A549 (cell line): ENCODE measurements at regions not wholly inside any gene's neighbourhood (a gene's known extent, or its start where the extent isn't known, plus 50 kb on each side); places are given as distances from the start of the nearest gene placed in this dataset.

Experiments used
- ATAC-seq, 2 experiments: fragments of 200-7000 bp in 1 of 2; fragments of >200 bp in 1 of 2; cut with Nextera tagmentation in 1 of 2; cut with Tn5 transposase in 1 of 2; 3 replicates each; pipeline versions ENCODE4 v1.8.0 to v1.9.1; 2018 to 2020; ENCODE audit warnings: mild to moderate bottlenecking in 1 of 2, moderate library complexity in 1 of 2
- CTCF ChIA-PET: fragments of 300-600 bp; sonication (Branson Sonifier 250); formaldehyde crosslinking; extraction: SDS; loops from one replicate; lab custom pipeline; 2021; ENCODE audit warnings: antibody characterized with exemption, inconsistent platforms; lab: Yijun Ruan, JAX
- POLR2A ChIA-PET: fragments of 350-600 bp; formaldehyde crosslinking; extraction: SDS; loops from one replicate; lab custom pipeline; 2021; ENCODE audit warnings: antibody characterized with exemption, inconsistent platforms; lab: Yijun Ruan, JAX
- DNase-seq, 2 experiments: peaks; one replicate each; pipeline versions ENCODE4 v3.0.0 to v3.0.0-alpha.2; 2011 to 2016; ENCODE audit warnings: low read depth in 1 of 2, low spot score in 1 of 2
- FAIRE-seq: peaks from 2 replicates; lab custom pipeline; 2011; peaks lifted over from hg19 to GRCh38; lab: Jason Lieb, UNC
- H3K27ac ChIP-seq, 2 experiments: fragments of >200 bp; sonication (Bioruptor Twin); formaldehyde crosslinking; 3 replicates each; pipeline ENCODE4 v1.5.1; 2016 to 2017
- H3K4me1 ChIP-seq: fragments of >200 bp; sonication (Bioruptor Twin); formaldehyde crosslinking; 3 replicates; pipeline ENCODE4 v1.6.1; 2016
- H3K4me2 ChIP-seq: fragments of >200 bp; sonication (Bioruptor Twin); formaldehyde crosslinking; 3 replicates; pipeline ENCODE4 v1.6.1; 2016
- H3K4me3 ChIP-seq: fragments of >200 bp; sonication (Bioruptor Twin); formaldehyde crosslinking; 3 replicates; pipeline ENCODE4 v1.5.1; 2016
- H3K9me3 ChIP-seq: fragments of >200 bp; sonication (Bioruptor Twin); formaldehyde crosslinking; 3 replicates; pipeline ENCODE4 v1.6.1; 2016
- BCL3 ChIP-seq: fragments of >200 bp; sonication (Bioruptor Twin); formaldehyde crosslinking; IDR thresholded peaks from 3 replicates; pipeline ENCODE4 v1.6.1; 2016
- CBX2 ChIP-seq: fragments of 200-600 bp; sonication (generic); IDR thresholded peaks from 2 replicates; pipeline ENCODE4 v1.6.1; 2016; ENCODE audit warnings: low read depth, mild to moderate bottlenecking, borderline replicate concordance
- CBX8 ChIP-seq: fragments of 200-600 bp; sonication (generic); IDR thresholded peaks from 2 replicates; pipeline ENCODE4 v1.6.1; 2016
- CHD4 ChIP-seq: fragments of 200-600 bp; sonication (generic); IDR thresholded peaks from 2 replicates; pipeline ENCODE4 v1.6.1; 2016; ENCODE audit warnings: antibody characterized with exemption, mild to moderate bottlenecking, borderline replicate concordance
- EHF ChIP-seq: fragments of 250-450 bp; sonication (Bioruptor Pico); IDR thresholded peaks from 2 replicates; pipeline ENCODE4 v1.5.0; 2020; ENCODE audit warnings: mild to moderate bottlenecking
- EHMT2 ChIP-seq: fragments of 200-600 bp; sonication (generic); IDR thresholded peaks from 2 replicates; pipeline ENCODE4 v1.6.1; 2016; ENCODE audit warnings: antibody characterized with exemption, low read depth, mild to moderate bottlenecking, moderate library complexity
- FOSB ChIP-seq: fragments of 250-450 bp; sonication (Bioruptor Pico); IDR thresholded peaks from 2 replicates; pipeline ENCODE4 v1.5.0; 2020; ENCODE audit warnings: mild to moderate bottlenecking, moderate library complexity
- FOXS1 ChIP-seq: fragments of 250-450 bp; sonication (Bioruptor Pico); IDR thresholded peaks from 2 replicates; pipeline ENCODE4 v1.5.0; 2020; ENCODE audit warnings: mild to moderate bottlenecking, moderate library complexity
- HDAC2 ChIP-seq: fragments of 200-600 bp; sonication (generic); IDR thresholded peaks from 2 replicates; pipeline ENCODE4 v1.6.1; 2016
- HES2 ChIP-seq: fragments of >200 bp; sonication (Bioruptor Twin); formaldehyde crosslinking; IDR thresholded peaks from 2 replicates; pipeline ENCODE4 v1.6.1; 2016
- HOXA7 ChIP-seq: fragments of 250-450 bp; sonication (Bioruptor Pico); IDR thresholded peaks from 2 replicates; pipeline ENCODE4 v1.5.0; 2020; ENCODE audit warnings: mild to moderate bottlenecking, moderate library complexity
- JUN ChIP-seq, 2 experiments: fragments of >200 bp; sonication (Bioruptor Twin); formaldehyde crosslinking; IDR thresholded peaks; 2 replicates in 1 of 2; 3 replicates in 1 of 2; pipeline ENCODE4 v1.6.1; 2016 to 2017
- JUNB ChIP-seq: fragments of >200 bp; sonication (Bioruptor Twin); formaldehyde crosslinking; IDR thresholded peaks from 2 replicates; pipeline ENCODE4 v1.6.1; 2016
- KDM1A ChIP-seq: fragments of 200-600 bp; sonication (generic); IDR thresholded peaks from 2 replicates; pipeline ENCODE4 v1.6.1; 2016; ENCODE audit warnings: low read depth, mild to moderate bottlenecking
- MAX ChIP-seq: IDR thresholded peaks from 2 replicates; pipeline ENCODE4 v1.6.1; 2012
- MYC ChIP-seq: IDR thresholded peaks from 2 replicates; pipeline ENCODE4 v1.6.1; 2012; ENCODE audit warnings: mild to moderate bottlenecking, inconsistent platforms, low read length, improper control_type of control experiment, borderline replicate concordance
- POLR2A ChIP-seq: IDR thresholded peaks from 2 replicates; pipeline ENCODE4 v1.6.1; 2012; ENCODE audit warnings: mild to moderate bottlenecking, low read length
- RAD21 ChIP-seq, 2 experiments: fragments of >200 bp in 1 of 2; sonication (Bioruptor Twin) in 1 of 2; formaldehyde crosslinking in 1 of 2; IDR thresholded peaks in 1 of 2; conservative IDR thresholded peaks in 1 of 2; 2 replicates in 1 of 2; 3 replicates in 1 of 2; pipeline ENCODE4 v1.6.1; 2012 to 2018; ENCODE audit warnings: inconsistent platforms in 1 of 2
- RARB ChIP-seq: fragments of 250-450 bp; sonication (Bioruptor Pico); IDR thresholded peaks from 2 replicates; pipeline ENCODE4 v1.8.0; 2021; ENCODE audit warnings: mild to moderate bottlenecking, moderate library complexity
- RFX5 ChIP-seq: fragments of 450-650 bp; IDR thresholded peaks from 2 replicates; pipeline ENCODE4 v1.7.1; 2014; ENCODE audit warnings: antibody characterized with exemption, mild to moderate bottlenecking, moderate library complexity
- RNF2 ChIP-seq: fragments of 200-600 bp; sonication (generic); IDR thresholded peaks from 2 replicates; pipeline ENCODE4 v1.6.1; 2016; ENCODE audit warnings: low read depth, mild to moderate bottlenecking, antibody characterized with exemption, moderate library complexity, borderline replicate concordance
- SMC3 ChIP-seq: fragments of >200 bp; sonication (Bioruptor Twin); formaldehyde crosslinking; IDR thresholded peaks from 3 replicates; pipeline ENCODE4 v1.6.1; 2018; ENCODE audit warnings: inconsistent platforms
- ZC3H11A ChIP-seq: fragments of 450-650 bp; IDR thresholded peaks from 2 replicates; pipeline ENCODE4 v1.6.1; 2014; ENCODE audit warnings: antibody characterized with exemption, mild to moderate bottlenecking
- ZFP36 ChIP-seq: fragments of 450-650 bp; IDR thresholded peaks from 2 replicates; pipeline ENCODE4 v1.6.1; 2014; ENCODE audit warnings: borderline replicate concordance; ENCODE audit not compliant: partially characterized antibody
- WGBS: methylation state at CpG from one replicate; pipeline ENCODE4 v1.1.6; 2017; ENCODE audit errors: missing lambda C conversion rate; 5-methylcytosine and 5-hydroxymethylcytosine counted together
- TF ChIP-seq, protein P1 (sequence below): IDR thresholded peaks from 2 replicates; pipeline ENCODE4 v1.6.1; 2012; ENCODE audit warnings: low read depth, borderline replicate concordance
- TF ChIP-seq, protein P2 (sequence below): fragments of 250-450 bp; sonication (Bioruptor Pico); IDR thresholded peaks from 2 replicates; pipeline ENCODE4 v1.5.0; 2020; ENCODE audit warnings: low read depth, mild to moderate bottlenecking, moderate library complexity

DNA sequence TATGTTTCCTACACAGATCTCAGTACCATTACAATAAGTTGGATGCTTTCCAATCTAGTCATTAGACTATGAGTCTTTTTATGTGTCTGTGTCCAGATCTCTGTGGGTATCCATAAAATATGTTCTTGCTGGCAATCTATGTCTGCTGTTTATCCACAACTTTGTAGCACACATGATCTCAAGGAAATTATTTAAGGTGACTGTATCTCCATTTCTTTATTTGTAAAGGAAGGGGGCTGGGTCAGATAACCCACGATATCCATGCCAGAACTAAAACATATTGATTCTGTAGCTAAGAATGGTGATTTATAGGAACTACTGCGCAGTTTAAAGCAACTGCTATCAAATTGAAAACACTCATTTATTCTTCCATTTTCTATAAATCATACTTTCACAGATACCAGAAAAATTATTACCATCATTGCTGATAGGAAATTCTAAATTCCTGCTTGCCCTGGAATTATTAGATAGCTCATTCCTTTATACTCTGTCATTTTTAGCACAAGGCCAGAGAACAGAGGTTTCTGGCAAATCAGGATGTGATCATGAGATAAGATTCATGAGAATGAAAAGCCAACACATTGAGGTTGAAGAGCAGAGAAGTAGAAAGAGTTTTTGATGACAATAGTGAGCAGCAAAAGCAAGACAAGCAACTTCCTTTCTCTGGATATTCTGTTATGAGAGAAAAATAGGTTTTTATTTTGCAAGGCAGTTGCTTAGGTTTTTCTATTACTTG is 851.4 kb upstream of the CITED2 start:
- no peak for TF ChIP-seq ZFP36
- TF ChIP-seq BCL3, result no peak
- no peak for TF ChIP-seq HES2
- Histone ChIP-seq H3K27ac (no peak overlapping the region), H3K9me3 (no peaks in the 10 kb centered on the region; the same call in 2 of the 3 replicates), H3K4me2 (no peak overlapping the region), H3K4me1 (no peaks in the 10 kb centered on the region), H3K4me3 (no peak overlapping the region)
- POLR2A ChIA-PET, result no interaction called here
- CTCF ChIA-PET, result no interaction called here
- DNase-seq (no peak), ATAC-seq (no peak), FAIRE-seq (no peak)
- 50% methylated on average over 2 of the region's 2 CpGs for WGBS

DNA sequence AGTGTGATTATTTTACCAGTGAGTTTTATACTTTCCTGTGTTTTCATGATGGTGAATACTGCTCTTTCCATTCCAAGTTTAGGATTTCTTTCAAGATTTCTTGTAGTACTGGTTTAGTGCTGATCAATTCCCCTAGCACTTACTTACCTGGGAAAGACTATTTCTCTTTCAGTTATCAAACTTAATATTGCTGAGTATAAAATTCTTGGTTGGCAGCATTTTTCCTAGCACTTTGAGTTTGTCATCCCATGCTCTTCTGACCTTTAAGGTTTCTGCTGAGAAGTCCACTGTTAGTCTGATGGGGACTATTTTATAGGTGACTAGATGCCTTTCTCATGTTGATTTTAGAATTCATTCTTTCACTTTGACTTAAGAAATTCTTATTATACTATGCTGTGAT is 842.8 kb upstream of the CITED2 start:
- ChIA-PET CTCF (no interaction called here), POLR2A (no interaction called here)
- TF ChIP-seq, protein P1, sequence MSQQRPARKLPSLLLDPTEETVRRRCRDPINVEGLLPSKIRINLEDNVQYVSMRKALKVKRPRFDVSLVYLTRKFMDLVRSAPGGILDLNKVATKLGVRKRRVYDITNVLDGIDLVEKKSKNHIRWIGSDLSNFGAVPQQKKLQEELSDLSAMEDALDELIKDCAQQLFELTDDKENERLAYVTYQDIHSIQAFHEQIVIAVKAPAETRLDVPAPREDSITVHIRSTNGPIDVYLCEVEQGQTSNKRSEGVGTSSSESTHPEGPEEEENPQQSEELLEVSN, result no peak
- no peak for TF ChIP-seq HOXA7 (CRISPR knock-in tag)
- no peak for TF ChIP-seq SMC3
- no peak for TF ChIP-seq RARB (CRISPR knock-in tag)
- TF ChIP-seq HDAC2, result no peak
- TF ChIP-seq EHMT2, result no peak
- TF ChIP-seq CHD4, result no peak
- TF ChIP-seq RNF2, result no peak
- TF ChIP-seq, protein P2, sequence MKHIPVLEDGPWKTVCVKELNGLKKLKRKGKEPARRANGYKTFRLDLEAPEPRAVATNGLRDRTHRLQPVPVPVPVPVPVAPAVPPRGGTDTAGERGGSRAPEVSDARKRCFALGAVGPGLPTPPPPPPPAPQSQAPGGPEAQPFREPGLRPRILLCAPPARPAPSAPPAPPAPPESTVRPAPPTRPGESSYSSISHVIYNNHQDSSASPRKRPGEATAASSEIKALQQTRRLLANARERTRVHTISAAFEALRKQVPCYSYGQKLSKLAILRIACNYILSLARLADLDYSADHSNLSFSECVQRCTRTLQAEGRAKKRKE, result no peak
- TF ChIP-seq RAD21 (conservative IDR thresholded peaks at IDR 0.05 in 1 of 2, IDR thresholded peaks at IDR 0.05 in 1 of 2), result no peak
- TF ChIP-seq MAX, result no peak
- TF ChIP-seq JUN (IDR thresholded peaks at IDR 0.05), result no peak
- TF ChIP-seq ZC3H11A, result no peak
- TF ChIP-seq POLR2A, result no peak
- TF ChIP-seq RFX5, result no peak
- TF ChIP-seq CBX2, result no peak
- no peak for TF ChIP-seq FOSB
- no peak for TF ChIP-seq JUNB
- Histone ChIP-seq H3K4me2 (no peak overlapping the region), H3K9me3 (no peaks in the 10 kb centered on the region), H3K4me3 (no peak overlapping the region), H3K27ac (no peak overlapping the region), H3K4me1 (no peaks in the 10 kb centered on the region)
- no peak for FAIRE-seq
- ATAC-seq, result no peak
- no peak for DNase-seq

DNA sequence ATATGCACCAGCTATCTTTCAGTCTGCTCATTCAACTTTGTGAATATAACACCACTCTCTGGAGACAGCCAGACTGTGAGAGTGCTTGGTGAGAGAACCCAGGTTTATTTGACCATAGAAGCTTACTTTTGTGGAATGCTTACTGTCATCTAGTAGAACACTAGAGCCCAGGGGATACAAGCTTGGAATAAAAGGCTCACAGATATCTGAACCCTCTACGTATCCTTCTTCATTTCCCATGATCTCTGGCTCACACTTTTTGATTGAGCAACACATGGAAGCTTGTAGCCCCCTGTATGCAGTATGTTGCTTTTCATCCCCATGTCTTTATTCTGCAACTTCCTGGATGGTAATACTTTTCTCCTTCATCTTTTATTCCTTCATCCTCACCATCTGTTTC is 835.3 kb upstream of the CITED2 start:
- Histone ChIP-seq H3K27ac (no peak overlapping the region), H3K4me2 (no peak overlapping the region), H3K9me3 (no peaks in the 10 kb centered on the region), H3K4me1 (no peaks in the 10 kb centered on the region)
- WGBS, result 78% methylated on average over 1 of the region's 1 CpG
- ChIA-PET CTCF (no interaction called here), POLR2A (no interaction called here)
- DNase-seq (no peak), FAIRE-seq (no peak), ATAC-seq (no peak)
- TF ChIP-seq KDM1A (no peak), RAD21 (conservative IDR thresholded peaks at IDR 0.05 in 1 of 2, IDR thresholded peaks at IDR 0.05 in 1 of 2) (no peak), EHMT2 (no peak), EHF (CRISPR knock-in tag) (no peak), CBX8 (no peak), FOXS1 (CRISPR knock-in tag) (no peak), MYC (no peak)
- TF ChIP-seq, all 56 proteins: peak for 0
- H3K4me3 ChIP-seq, result no peak overlapping the region
